K562 (cell line): ENCODE measurements at regions not wholly inside any gene's neighbourhood (a gene's known extent, or its start where the extent isn't known, plus 50 kb on each side); places are given as distances from the start of the nearest gene placed in this dataset.

Source experiments
- CEBPB ChIP-seq: fragments of 450-650 bp; IDR thresholded peaks from 2 replicates; pipeline ENCODE4 v1.6.1; 2016; ENCODE audit warnings: missing genetic modification characterization, missing compliant biosample characterization
- HDAC2 ChIP-seq: fragments of 450-650 bp; IDR thresholded peaks from 2 replicates; pipeline ENCODE4 v1.6.1; 2016; ENCODE audit warnings: mild to moderate bottlenecking
- TAF1 ChIP-seq: IDR thresholded peaks from 2 replicates; pipeline ENCODE4 v1.6.1; 2011; ENCODE audit warnings: mild to moderate bottlenecking, low read length, moderate library complexity; ENCODE audit not compliant: insufficient read depth, control insufficient read depth, severe bottlenecking; ENCODE audit errors: extremely low read depth

DNA sequence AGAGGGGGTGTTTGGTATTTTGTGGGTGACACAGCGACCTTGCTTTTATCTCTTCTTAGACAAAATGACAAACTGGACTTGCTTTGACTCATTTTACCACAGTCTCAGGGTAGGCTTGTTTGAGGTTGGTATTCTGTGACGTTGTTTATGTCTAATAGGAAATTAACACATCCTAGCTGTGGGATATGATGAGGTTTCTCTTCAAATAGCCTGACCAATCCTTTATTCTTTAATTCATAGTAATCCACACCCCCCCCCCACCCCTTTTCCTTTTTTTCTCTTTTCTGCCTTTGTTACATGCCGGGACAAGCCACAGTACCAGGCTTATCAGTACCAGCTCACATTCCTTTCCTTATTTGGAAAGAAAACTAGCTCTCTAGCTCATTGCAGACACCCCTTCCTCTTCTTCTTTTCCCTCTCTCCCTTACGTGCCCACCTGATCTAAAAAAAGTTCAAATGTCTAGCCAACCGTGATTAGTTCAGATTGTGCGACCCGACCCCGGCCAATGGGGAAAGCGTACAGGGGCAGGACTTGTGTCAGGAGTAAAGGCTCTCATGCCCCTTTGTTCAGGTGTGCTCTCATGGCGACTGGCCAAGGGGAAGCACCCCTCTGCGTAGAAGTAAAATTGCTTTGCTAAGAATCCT is 52.2 kb upstream of the PTPRM start:
- TF ChIP-seq CEBPB (no peak), HDAC2 (no peak), TAF1 (no peak)
